Loucy (cell line): ENCODE measurements at regions not wholly inside any gene's neighbourhood (a gene's known extent, or its start where the extent isn't known, plus 50 kb on each side); places are given as distances from the start of the nearest gene placed in this dataset.

Source experiments
- H2AFZ ChIP-seq: fragments of 200-600 bp; sonication (generic); 2 replicates; pipeline ENCODE4 v1.6.0; 2016; ENCODE audit warnings: antibody characterized with exemption, mild to moderate bottlenecking, low read length, moderate library complexity
- H3F3A ChIP-seq: fragments of 200-600 bp; 2 replicates; pipeline ENCODE4 v1.6.0; 2016; ENCODE audit warnings: antibody characterized with exemption, low read depth, mild to moderate bottlenecking
- H3K27me3 ChIP-seq: fragments of 200-600 bp; sonication (generic); 2 replicates; pipeline ENCODE4 v1.6.1; 2014; ENCODE audit warnings: low read length, mild to moderate bottlenecking; ENCODE audit not compliant: insufficient read depth, poor library complexity, severe bottlenecking
- H3K36me3 ChIP-seq: fragments of 200-600 bp; sonication (generic); 2 replicates; pipeline ENCODE4 v1.6.1; 2016; ENCODE audit warnings: low read length; ENCODE audit not compliant: insufficient read depth
- H3K4me1 ChIP-seq: fragments of 200-600 bp; sonication (generic); 2 replicates; pipeline ENCODE4 v1.5.1; 2014; ENCODE audit warnings: low read length, mild to moderate bottlenecking; ENCODE audit not compliant: insufficient read depth, poor library complexity, severe bottlenecking
- H3K4me2 ChIP-seq: fragments of 200-600 bp; sonication (generic); 2 replicates; pipeline ENCODE4 v1.6.0; 2014; ENCODE audit warnings: antibody characterized with exemption, low read length, low read depth, mild to moderate bottlenecking; ENCODE audit not compliant: poor library complexity, severe bottlenecking
- H3K4me3 ChIP-seq: fragments of 200-600 bp; sonication (generic); 2 replicates; pipeline ENCODE4 v1.5.1; 2014; ENCODE audit warnings: low read length, mild to moderate bottlenecking, mixed read lengths; ENCODE audit not compliant: poor library complexity, severe bottlenecking
- H3K79me2 ChIP-seq: fragments of 200-600 bp; sonication (generic); 2 replicates; pipeline ENCODE4 v1.6.1; 2014; ENCODE audit warnings: low read length; ENCODE audit not compliant: insufficient read depth
- H3K9ac ChIP-seq: fragments of 200-600 bp; sonication (generic); 2 replicates; pipeline ENCODE4 v1.6.0; 2014; ENCODE audit warnings: mild to moderate bottlenecking, low read depth, low read length, moderate library complexity; ENCODE audit not compliant: poor library complexity, severe bottlenecking
- H3K9me2 ChIP-seq: fragments of 200-600 bp; sonication (generic); replicated peaks from 2 replicates; pipeline ENCODE4 v1.6.1; 2016; ENCODE audit warnings: low read depth, low read length, mixed read lengths
- H3K9me3 ChIP-seq: fragments of 200-600 bp; sonication (generic); 2 replicates; pipeline ENCODE4 v1.6.1; 2014; ENCODE audit warnings: mild to moderate bottlenecking, antibody characterized with exemption, low read length, low read depth; ENCODE audit not compliant: insufficient read depth
- H4K20me1 ChIP-seq: fragments of 200-600 bp; sonication (generic); 2 replicates; pipeline ENCODE4 v1.6.0; 2014; ENCODE audit warnings: antibody characterized with exemption, low read length, mild to moderate bottlenecking; ENCODE audit not compliant: insufficient read depth, poor library complexity, severe bottlenecking
- CTCF ChIP-seq: fragments of 200-600 bp; sonication (generic); conservative IDR thresholded peaks from 2 replicates; pipeline ENCODE4 v1.5.1; 2014; ENCODE audit warnings: mild to moderate bottlenecking, antibody characterized with exemption, low read length
- EZH2phosphoT487 ChIP-seq: fragments of 200-600 bp; IDR thresholded peaks from 2 replicates; pipeline ENCODE4 v1.6.1; 2018; ENCODE audit warnings: antibody characterized with exemption, mild to moderate bottlenecking, moderate library complexity, borderline replicate concordance

DNA sequence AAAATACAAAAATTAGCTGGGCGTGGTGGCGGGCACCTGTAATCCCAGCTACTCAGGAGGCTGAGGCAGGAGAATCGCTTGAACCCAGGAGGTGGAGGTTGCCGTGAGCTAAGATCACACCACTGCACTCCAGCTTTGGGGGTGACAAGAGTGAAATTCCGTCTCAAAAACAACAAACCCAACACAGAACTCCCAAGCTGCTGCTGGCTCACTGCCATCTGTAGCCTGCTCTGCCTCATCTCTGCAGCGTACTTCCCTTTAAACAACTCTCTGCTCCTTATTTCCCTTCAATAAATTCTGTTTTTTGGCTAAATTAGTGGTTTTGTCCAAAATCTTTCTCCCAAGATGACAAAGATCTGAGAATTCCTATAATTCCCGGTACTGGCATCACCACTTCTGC lies 189.2 kb upstream of the GALNT17 start:
- no peaks in the 10 kb centered on the region for H3K9me2 ChIP-seq
- TF ChIP-seq CTCF = no peak
- no peak for TF ChIP-seq EZH2phosphoT487
- H3F3A ChIP-seq = no peaks in the 10 kb centered on the region
- H3K4me2 ChIP-seq = no peak overlapping the region
- H4K20me1 ChIP-seq = no peaks in the 10 kb centered on the region
- no peak overlapping the region for H2AFZ ChIP-seq
- no peaks in the 10 kb centered on the region for H3K79me2 ChIP-seq
- H3K27me3 ChIP-seq = no peaks in the 10 kb centered on the region
- no peaks in the 10 kb centered on the region for H3K4me1 ChIP-seq
- H3K9ac ChIP-seq = no peak overlapping the region
- H3K4me3 ChIP-seq = no peak overlapping the region
- H3K9me3 ChIP-seq = no peaks in the 10 kb centered on the region; the same call in 1 of the 2 replicates
- no peaks in the 10 kb centered on the region for H3K36me3 ChIP-seq

DNA sequence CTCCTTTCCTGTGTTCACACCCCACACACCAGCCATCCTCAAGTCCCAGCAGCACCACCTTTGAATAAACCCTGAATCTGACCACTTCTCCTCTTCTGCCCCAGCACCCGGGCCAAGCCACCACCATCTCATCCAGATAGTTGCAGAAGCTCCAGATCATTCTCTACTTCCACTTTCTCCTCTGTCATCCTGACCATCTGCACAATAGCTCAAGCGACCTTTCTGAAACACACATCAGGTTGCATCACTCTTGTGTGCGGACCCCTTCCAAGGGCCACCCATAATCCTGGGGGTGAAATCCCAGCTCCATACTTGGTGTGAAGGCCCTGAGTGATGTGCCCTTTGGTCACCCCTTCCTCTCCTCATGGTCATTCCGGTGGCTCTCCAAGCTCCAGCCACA lies 187.4 kb upstream of the GALNT17 start:
- TF ChIP-seq EZH2phosphoT487 (no peak), CTCF (no peak)
- Histone ChIP-seq H2AFZ (no peak overlapping the region), H3K79me2 (no peaks in the 10 kb centered on the region), H4K20me1 (no peaks in the 10 kb centered on the region), H3K36me3 (no peaks in the 10 kb centered on the region), H3K27me3 (no peaks in the 10 kb centered on the region), H3K4me2 (no peak overlapping the region), H3K4me3 (no peak overlapping the region), H3F3A (no peaks in the 10 kb centered on the region), H3K4me1 (no peaks in the 10 kb centered on the region), H3K9me3 (peaks cover 2% of the 10 kb centered on the region; the same call in 1 of the 2 replicates), H3K9me2 (no peaks in the 10 kb centered on the region), H3K9ac (no peak overlapping the region)

DNA sequence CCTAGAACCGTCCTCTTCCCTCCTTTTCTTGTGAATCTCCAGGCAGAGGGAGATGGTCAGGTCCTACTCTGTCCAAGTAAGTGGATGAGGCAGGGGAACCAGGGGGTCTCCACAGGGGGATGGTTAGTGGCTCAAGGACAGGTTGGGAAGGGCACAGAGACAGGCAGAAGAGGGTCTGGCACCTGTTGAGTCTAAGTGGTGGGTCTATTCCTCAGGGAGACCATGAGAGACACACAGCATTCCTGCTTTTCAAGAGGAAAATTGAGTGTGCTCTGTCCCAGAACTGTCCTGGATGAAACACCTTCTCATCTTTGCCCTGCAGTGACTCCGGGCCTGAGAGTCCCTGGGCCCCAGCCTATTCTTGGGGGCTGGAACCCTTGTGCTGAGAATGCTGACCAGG lies 184.8 kb upstream of the GALNT17 start:
- no peak for TF ChIP-seq CTCF
- TF ChIP-seq EZH2phosphoT487 = no peak
- no peaks in the 10 kb centered on the region for H3K36me3 ChIP-seq
- no peaks in the 10 kb centered on the region for H3K27me3 ChIP-seq
- no peaks in the 10 kb centered on the region for H3F3A ChIP-seq
- no peak overlapping the region for H2AFZ ChIP-seq
- no peaks in the 10 kb centered on the region for H3K79me2 ChIP-seq
- 0 out of 2 replicates have a peak, but pooled peaks cover 2% of the 10 kb centered on the region for H3K9me3 ChIP-seq
- no peak overlapping the region for H3K9ac ChIP-seq
- H3K4me3 ChIP-seq = no peak overlapping the region
- H3K9me2 ChIP-seq = no peaks in the 10 kb centered on the region
- no peaks in the 10 kb centered on the region for H4K20me1 ChIP-seq
- no peaks in the 10 kb centered on the region for H3K4me1 ChIP-seq
- H3K4me2 ChIP-seq = no peak overlapping the region
